ENCODE measurements at regions not wholly inside any gene's neighbourhood (a gene's known extent, or its start where the extent isn't known, plus 50 kb on each side); places are given as distances from the start of the nearest gene placed in this dataset.

GRCh38 chr4:124191329-124191728, 521.2 kb downstream of the ANKRD50 start:
- TF ChIP-seq CTCF (conservative IDR thresholded peaks at IDR 0.05; ENCODE audit: low read length) (no peak), EZH2phosphoT487 (IDR thresholded peaks at IDR 0.05; ENCODE audit: borderline replicate concordance, low read depth, low read length) (no peak)

Measured in OCI-LY7 (cell line).